Muscle layer of duodenum (tissue), 2 donors: ENCODE measurements at regions not wholly inside any gene's neighbourhood (a gene's known extent, or its start where the extent isn't known, plus 50 kb on each side); places are given as distances from the start of the nearest gene placed in this dataset.

Source experiments
- H3K27ac ChIP-seq: one replicate; pipeline ENCODE4 v1.7.0; 2013; ENCODE audit warnings: mild to moderate bottlenecking, low read length
- H3K27me3 ChIP-seq: one replicate; pipeline ENCODE4 v1.7.0; 2013; ENCODE audit warnings: low read depth, mild to moderate bottlenecking, control low read depth, low read length
- H3K36me3 ChIP-seq, 2 donors: one replicate each; pipeline ENCODE4 v1.7.0; 2013; ENCODE audit warnings: low read length in 2 of 2, control low read depth in 1 of 2, mild to moderate bottlenecking in 1 of 2; ENCODE audit not compliant: insufficient read depth in 2 of 2, control insufficient read depth in 1 of 2
- H3K4me1 ChIP-seq, 2 donors: one replicate each; pipeline ENCODE4 v1.7.0; 2013; ENCODE audit warnings: low read length in 2 of 2, mild to moderate bottlenecking in 2 of 2, control low read depth in 1 of 2, moderate library complexity in 1 of 2; ENCODE audit not compliant: insufficient read depth in 2 of 2, control insufficient read depth in 1 of 2
- H3K4me3 ChIP-seq, 2 donors: one replicate each; pipeline ENCODE4 v1.7.0; 2013; ENCODE audit warnings: low read length in 2 of 2, low read depth in 1 of 2, mild to moderate bottlenecking in 1 of 2
- H3K9me3 ChIP-seq, 2 donors: one replicate each; pipeline ENCODE4 v1.7.0; 2013; ENCODE audit warnings: low read length in 2 of 2, control low read depth in 1 of 2, mild to moderate bottlenecking in 1 of 2; ENCODE audit not compliant: control insufficient read depth in 1 of 2
- donor health status: healthy.

GRCh38 chr10:117662751-117663540 lies 120.4 kb downstream of the EMX2 start:
- H3K9me3 ChIP-seq = no peaks in the 10 kb centered on the region
- H3K27me3 ChIP-seq = no peaks in the 10 kb centered on the region
- no peaks in the 10 kb centered on the region for H3K36me3 ChIP-seq
- H3K4me1 ChIP-seq = no peaks in the 10 kb centered on the region
- H3K4me3 ChIP-seq = no peak overlapping the region
- no peak overlapping the region for H3K27ac ChIP-seq

- Histone ChIP-seq H3K4me3 (no peak overlapping the region), H3K27ac (no peak overlapping the region), H3K27me3 (no peaks in the 10 kb centered on the region)
These were observed 121.2 kb downstream of the EMX2 start for GRCh38 chr10:117663750-117664149.

GRCh38 chr10:117664288-117664687 lies 121.7 kb downstream of the EMX2 start:
- no peak overlapping the region for H3K27ac ChIP-seq

More at GRCh38 chr10:117663750-117664149, 121.2 kb downstream of the EMX2 start:
- no peaks in the 10 kb centered on the region for H3K36me3 ChIP-seq
- no peaks in the 10 kb centered on the region for H3K4me1 ChIP-seq
- no peaks in the 10 kb centered on the region for H3K9me3 ChIP-seq

GRCh38 chr10:117666166-117666565 lies 123.6 kb downstream of the EMX2 start:
- H3K27ac ChIP-seq = no peak overlapping the region
- no peaks in the 10 kb centered on the region for H3K4me1 ChIP-seq
- H3K27me3 ChIP-seq = no peaks in the 10 kb centered on the region
- H3K4me3 ChIP-seq = no peak overlapping the region
- H3K36me3 ChIP-seq = no peaks in the 10 kb centered on the region
- H3K9me3 ChIP-seq = no peaks in the 10 kb centered on the region

More at GRCh38 chr10:117664288-117664687, 121.7 kb downstream of the EMX2 start:
- no peak overlapping the region for H3K4me3 ChIP-seq
- no peaks in the 10 kb centered on the region for H3K27me3 ChIP-seq
- H3K9me3 ChIP-seq = no peaks in the 10 kb centered on the region
- H3K4me1 ChIP-seq = no peaks in the 10 kb centered on the region
- H3K36me3 ChIP-seq = no peaks in the 10 kb centered on the region

GRCh38 chr10:117666965-117667364 lies 124.4 kb downstream of the EMX2 start:
- Histone ChIP-seq H3K4me3 (no peak overlapping the region), H3K36me3 (no peaks in the 10 kb centered on the region), H3K4me1 (no peaks in the 10 kb centered on the region), H3K27ac (no peak overlapping the region), H3K9me3 (no peaks in the 10 kb centered on the region), H3K27me3 (no peaks in the 10 kb centered on the region)

GRCh38 chr10:117667831-117668230 lies 125.3 kb downstream of the EMX2 start:
- no peaks in the 10 kb centered on the region for H3K27me3 ChIP-seq
- H3K27ac ChIP-seq = no peak overlapping the region
- H3K4me3 ChIP-seq = no peak overlapping the region
- no peaks in the 10 kb centered on the region for H3K36me3 ChIP-seq
- no peaks in the 10 kb centered on the region for H3K9me3 ChIP-seq
- H3K4me1 ChIP-seq = no peaks in the 10 kb centered on the region

- Histone ChIP-seq H3K4me1 (no peaks in the 10 kb centered on the region), H3K9me3 (no peaks in the 10 kb centered on the region), H3K27me3 (no peaks in the 10 kb centered on the region)
These were observed 125.9 kb downstream of the EMX2 start for GRCh38 chr10:117668327-117669008.

GRCh38 chr10:117669122-117669521 lies 126.6 kb downstream of the EMX2 start:
- H3K27ac ChIP-seq = no peak overlapping the region
- no peaks in the 10 kb centered on the region for H3K4me1 ChIP-seq
- H3K9me3 ChIP-seq = no peaks in the 10 kb centered on the region
- no peaks in the 10 kb centered on the region for H3K27me3 ChIP-seq
- H3K4me3 ChIP-seq = no peak overlapping the region
- no peaks in the 10 kb centered on the region for H3K36me3 ChIP-seq

More at GRCh38 chr10:117668327-117669008, 125.9 kb downstream of the EMX2 start:
- H3K36me3 ChIP-seq = no peaks in the 10 kb centered on the region
- H3K4me3 ChIP-seq = no peak overlapping the region
- H3K27ac ChIP-seq = no peak overlapping the region

GRCh38 chr10:117670116-117670904 lies 127.8 kb downstream of the EMX2 start:
- Histone ChIP-seq H3K27ac (no peak overlapping the region), H3K36me3 (no peaks in the 10 kb centered on the region), H3K4me3 (no peak overlapping the region), H3K9me3 (no peaks in the 10 kb centered on the region), H3K27me3 (no peaks in the 10 kb centered on the region), H3K4me1 (no peaks in the 10 kb centered on the region)

- Histone ChIP-seq H3K4me3 (no peak overlapping the region), H3K36me3 (no peaks in the 10 kb centered on the region), H3K9me3 (no peaks in the 10 kb centered on the region), H3K27me3 (peaks cover 2% of the 10 kb centered on the region), H3K4me1 (no peaks in the 10 kb centered on the region), H3K27ac (no peak overlapping the region)
These were observed 130.9 kb downstream of the EMX2 start for GRCh38 chr10:117673230-117674010.
